ENCODE measurements at regions not wholly inside any gene's neighbourhood (a gene's known extent, or its start where the extent isn't known, plus 50 kb on each side); places are given as distances from the start of the nearest gene placed in this dataset.

DNA sequence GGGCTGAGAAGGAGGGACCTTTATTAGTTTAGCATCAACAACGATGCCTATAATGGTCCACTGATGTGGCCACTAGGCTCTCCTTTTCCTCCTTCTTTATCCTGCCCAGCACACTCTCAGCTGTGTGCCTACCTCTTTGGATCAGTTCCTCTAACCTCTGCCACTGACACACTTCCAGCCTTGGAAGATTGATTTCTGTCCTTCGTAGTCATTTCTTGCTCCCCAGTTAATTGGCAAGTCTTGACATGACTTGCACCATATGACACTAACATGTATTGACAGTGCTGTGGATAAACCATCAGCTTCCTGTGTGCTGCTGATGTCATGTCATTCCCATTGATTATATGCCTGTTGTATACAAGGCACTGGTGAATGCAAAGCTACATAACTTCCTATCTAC, 90.2 kb upstream of the PLEKHG7 start:
- TF ChIP-seq ARNTL (CRISPR knock-in tag; IDR thresholded peaks at IDR 0.05; ENCODE audit: borderline replicate concordance, low read depth) (no peak), CREB5 (CRISPR knock-in tag; IDR thresholded peaks at IDR 0.05; ENCODE audit: low read depth) (no peak)

Data from SK-N-SH treated with all-trans-retinoic acid at 6 μM for 48 hours (cell line).